ENCODE measurements at regions not wholly inside any gene's neighbourhood (a gene's known extent, or its start where the extent isn't known, plus 50 kb on each side); places are given as distances from the start of the nearest gene placed in this dataset.
A peak's percentile ranks its signal among the peaks of the same experiment; 100 is the strongest.

DNA sequence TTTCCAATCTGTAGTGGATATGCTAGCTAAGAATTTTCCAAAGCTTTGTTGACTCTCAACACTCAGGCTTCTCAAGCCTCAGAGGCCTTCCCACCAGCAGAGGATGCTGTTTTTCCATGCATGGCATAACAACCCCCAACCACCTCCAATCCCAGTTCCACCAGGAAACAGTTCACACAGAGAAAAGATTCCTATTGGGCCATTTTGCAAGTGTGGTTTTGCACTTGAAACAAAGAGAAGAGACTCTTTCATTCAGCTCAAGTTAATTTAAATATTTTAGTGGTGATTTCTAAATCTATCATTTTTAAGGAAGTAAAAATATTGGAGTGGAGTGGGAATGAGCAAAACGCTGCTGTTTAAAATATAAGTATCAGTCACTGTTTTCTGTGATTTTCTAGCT is 105.6 kb upstream of the COL1A2 start:
- TF ChIP-seq, protein P1, sequence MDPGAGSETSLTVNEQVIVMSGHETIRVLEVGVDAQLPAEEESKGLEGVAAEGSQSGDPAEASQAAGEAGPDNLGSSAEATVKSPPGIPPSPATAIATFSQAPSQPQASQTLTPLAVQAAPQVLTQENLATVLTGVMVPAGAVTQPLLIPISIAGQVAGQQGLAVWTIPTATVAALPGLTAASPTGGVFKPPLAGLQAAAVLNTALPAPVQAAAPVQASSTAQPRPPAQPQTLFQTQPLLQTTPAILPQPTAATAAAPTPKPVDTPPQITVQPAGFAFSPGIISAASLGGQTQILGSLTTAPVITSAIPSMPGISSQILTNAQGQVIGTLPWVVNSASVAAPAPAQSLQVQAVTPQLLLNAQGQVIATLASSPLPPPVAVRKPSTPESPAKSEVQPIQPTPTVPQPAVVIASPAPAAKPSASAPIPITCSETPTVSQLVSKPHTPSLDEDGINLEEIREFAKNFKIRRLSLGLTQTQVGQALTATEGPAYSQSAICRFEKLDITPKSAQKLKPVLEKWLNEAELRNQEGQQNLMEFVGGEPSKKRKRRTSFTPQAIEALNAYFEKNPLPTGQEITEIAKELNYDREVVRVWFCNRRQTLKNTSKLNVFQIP (CRISPR knock-in tag; IDR thresholded peaks at IDR 0.05; ENCODE audit: borderline replicate concordance, low read depth), result 0 out of 2 replicates have a peak, but pooled peaks have one; percentile 31
- TF ChIP-seq ZFP30 (CRISPR knock-in tag; IDR thresholded peaks at IDR 0.05), result no peak
- peak; percentile 100 for ATAC-seq

DNA sequence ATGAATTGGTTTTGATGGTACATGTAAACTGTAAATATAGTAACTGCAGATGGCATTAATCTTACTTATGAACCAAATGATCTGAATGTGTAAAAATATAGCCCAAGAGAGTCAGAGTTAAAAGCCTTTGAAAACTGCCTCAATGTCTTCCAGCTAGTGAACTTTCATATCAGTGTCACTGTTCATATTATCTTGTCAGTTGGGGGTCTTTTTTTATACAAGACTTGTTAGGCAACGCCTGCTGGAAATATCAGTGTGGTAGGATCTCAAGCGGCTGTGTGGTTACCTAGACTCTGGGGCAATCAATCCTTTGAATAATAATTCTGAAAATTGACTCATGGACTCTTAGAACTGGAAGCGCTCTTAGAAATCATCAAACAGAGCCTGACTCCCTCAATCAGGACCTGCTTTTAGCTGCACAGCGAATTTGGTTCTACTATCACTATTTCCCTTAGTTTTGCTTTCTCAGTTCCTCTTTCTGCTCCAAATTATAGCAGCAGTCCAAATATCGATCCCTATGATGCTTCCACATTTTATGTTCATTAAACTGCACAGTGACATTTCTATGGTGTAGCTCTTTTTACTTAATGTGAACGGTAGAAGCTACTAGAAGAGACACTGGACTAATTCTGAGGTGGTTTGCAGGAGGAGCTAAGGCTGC is 100.1 kb upstream of the COL1A2 start:
- TF ChIP-seq, protein P2, sequence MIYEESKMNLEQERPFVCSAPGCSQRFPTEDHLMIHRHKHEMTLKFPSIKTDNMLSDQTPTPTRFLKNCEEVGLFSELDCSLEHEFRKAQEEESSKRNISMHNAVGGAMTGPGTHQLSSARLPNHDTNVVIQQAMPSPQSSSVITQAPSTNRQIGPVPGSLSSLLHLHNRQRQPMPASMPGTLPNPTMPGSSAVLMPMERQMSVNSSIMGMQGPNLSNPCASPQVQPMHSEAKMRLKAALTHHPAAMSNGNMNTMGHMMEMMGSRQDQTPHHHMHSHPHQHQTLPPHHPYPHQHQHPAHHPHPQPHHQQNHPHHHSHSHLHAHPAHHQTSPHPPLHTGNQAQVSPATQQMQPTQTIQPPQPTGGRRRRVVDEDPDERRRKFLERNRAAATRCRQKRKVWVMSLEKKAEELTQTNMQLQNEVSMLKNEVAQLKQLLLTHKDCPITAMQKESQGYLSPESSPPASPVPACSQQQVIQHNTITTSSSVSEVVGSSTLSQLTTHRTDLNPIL (CRISPR knock-in tag; IDR thresholded peaks at IDR 0.05; ENCODE audit: low read depth), result no peak
- TF ChIP-seq SNAI2 (CRISPR knock-in tag; IDR thresholded peaks at IDR 0.05), result no peak
- no peak for TF ChIP-seq RARB (CRISPR knock-in tag; IDR thresholded peaks at IDR 0.05)
- TF ChIP-seq BACH2 (CRISPR knock-in tag; IDR thresholded peaks at IDR 0.05; ENCODE audit: borderline replicate concordance), result no peak
- TF ChIP-seq ZC3H10 (CRISPR knock-in tag; IDR thresholded peaks at IDR 0.05), result no peak
- no peak for TF ChIP-seq ISL1 (CRISPR knock-in tag; IDR thresholded peaks at IDR 0.05)
- TF ChIP-seq CSDC2 (CRISPR knock-in tag; IDR thresholded peaks at IDR 0.05), result no peak
- no peak for TF ChIP-seq ZNF8 (CRISPR knock-in tag; IDR thresholded peaks at IDR 0.05)
- TF ChIP-seq TOX (CRISPR knock-in tag; IDR thresholded peaks at IDR 0.05; ENCODE audit: borderline replicate concordance), result no peak
- ATAC-seq, result no peak

DNA sequence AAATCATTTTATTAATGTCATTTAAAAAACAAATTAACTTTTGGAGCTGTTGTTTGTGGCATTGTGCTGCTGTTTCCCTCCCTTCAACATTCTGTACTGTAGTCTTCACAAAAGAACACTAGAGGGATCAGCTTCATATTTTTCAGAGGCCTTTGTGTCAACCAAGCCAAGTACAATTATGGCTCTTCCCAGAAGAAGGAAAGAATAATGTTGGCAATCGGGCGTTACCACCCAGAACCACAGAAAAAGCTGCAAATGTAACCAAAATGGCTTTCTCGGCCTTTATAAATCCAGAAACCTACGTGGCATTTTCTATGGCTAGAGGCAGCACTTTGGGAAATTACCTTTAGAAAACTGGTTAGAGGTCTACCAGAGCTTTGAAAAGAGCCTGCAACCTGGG is 98.8 kb upstream of the COL1A2 start:
- ATAC-seq, result peak; percentile 89
- TF ChIP-seq, protein P1 (CRISPR knock-in tag; IDR thresholded peaks at IDR 0.05; ENCODE audit: borderline replicate concordance, low read depth), result no peak
- TF ChIP-seq, protein P3, sequence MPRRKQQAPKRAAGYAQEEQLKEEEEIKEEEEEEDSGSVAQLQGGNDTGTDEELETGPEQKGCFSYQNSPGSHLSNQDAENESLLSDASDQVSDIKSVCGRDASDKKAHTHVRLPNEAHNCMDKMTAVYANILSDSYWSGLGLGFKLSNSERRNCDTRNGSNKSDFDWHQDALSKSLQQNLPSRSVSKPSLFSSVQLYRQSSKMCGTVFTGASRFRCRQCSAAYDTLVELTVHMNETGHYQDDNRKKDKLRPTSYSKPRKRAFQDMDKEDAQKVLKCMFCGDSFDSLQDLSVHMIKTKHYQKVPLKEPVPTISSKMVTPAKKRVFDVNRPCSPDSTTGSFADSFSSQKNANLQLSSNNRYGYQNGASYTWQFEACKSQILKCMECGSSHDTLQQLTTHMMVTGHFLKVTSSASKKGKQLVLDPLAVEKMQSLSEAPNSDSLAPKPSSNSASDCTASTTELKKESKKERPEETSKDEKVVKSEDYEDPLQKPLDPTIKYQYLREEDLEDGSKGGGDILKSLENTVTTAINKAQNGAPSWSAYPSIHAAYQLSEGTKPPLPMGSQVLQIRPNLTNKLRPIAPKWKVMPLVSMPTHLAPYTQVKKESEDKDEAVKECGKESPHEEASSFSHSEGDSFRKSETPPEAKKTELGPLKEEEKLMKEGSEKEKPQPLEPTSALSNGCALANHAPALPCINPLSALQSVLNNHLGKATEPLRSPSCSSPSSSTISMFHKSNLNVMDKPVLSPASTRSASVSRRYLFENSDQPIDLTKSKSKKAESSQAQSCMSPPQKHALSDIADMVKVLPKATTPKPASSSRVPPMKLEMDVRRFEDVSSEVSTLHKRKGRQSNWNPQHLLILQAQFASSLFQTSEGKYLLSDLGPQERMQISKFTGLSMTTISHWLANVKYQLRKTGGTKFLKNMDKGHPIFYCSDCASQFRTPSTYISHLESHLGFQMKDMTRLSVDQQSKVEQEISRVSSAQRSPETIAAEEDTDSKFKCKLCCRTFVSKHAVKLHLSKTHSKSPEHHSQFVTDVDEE (CRISPR knock-in tag; IDR thresholded peaks at IDR 0.05), result no peak
- TF ChIP-seq, protein P4, sequence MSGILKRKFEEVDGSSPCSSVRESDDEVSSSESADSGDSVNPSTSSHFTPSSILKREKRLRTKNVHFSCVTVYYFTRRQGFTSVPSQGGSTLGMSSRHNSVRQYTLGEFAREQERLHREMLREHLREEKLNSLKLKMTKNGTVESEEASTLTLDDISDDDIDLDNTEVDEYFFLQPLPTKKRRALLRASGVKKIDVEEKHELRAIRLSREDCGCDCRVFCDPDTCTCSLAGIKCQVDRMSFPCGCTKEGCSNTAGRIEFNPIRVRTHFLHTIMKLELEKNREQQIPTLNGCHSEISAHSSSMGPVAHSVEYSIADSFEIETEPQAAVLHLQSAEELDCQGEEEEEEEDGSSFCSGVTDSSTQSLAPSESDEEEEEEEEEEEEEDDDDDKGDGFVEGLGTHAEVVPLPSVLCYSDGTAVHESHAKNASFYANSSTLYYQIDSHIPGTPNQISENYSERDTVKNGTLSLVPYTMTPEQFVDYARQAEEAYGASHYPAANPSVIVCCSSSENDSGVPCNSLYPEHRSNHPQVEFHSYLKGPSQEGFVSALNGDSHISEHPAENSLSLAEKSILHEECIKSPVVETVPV (CRISPR knock-in tag; IDR thresholded peaks at IDR 0.05), result no peak
- TF ChIP-seq ARNTL (CRISPR knock-in tag; IDR thresholded peaks at IDR 0.05; ENCODE audit: borderline replicate concordance, low read depth), result no peak
- no peak for TF ChIP-seq TOX (CRISPR knock-in tag; IDR thresholded peaks at IDR 0.05; ENCODE audit: borderline replicate concordance)
- TF ChIP-seq ZFP30 (CRISPR knock-in tag; IDR thresholded peaks at IDR 0.05), result no peak
- TF ChIP-seq SNAI2 (CRISPR knock-in tag; IDR thresholded peaks at IDR 0.05), result no peak
- TF ChIP-seq ESRRG (CRISPR knock-in tag; IDR thresholded peaks at IDR 0.05), result no peak
- TF ChIP-seq ZC3H10 (CRISPR knock-in tag; IDR thresholded peaks at IDR 0.05), result no peak
- TF ChIP-seq, protein P5, sequence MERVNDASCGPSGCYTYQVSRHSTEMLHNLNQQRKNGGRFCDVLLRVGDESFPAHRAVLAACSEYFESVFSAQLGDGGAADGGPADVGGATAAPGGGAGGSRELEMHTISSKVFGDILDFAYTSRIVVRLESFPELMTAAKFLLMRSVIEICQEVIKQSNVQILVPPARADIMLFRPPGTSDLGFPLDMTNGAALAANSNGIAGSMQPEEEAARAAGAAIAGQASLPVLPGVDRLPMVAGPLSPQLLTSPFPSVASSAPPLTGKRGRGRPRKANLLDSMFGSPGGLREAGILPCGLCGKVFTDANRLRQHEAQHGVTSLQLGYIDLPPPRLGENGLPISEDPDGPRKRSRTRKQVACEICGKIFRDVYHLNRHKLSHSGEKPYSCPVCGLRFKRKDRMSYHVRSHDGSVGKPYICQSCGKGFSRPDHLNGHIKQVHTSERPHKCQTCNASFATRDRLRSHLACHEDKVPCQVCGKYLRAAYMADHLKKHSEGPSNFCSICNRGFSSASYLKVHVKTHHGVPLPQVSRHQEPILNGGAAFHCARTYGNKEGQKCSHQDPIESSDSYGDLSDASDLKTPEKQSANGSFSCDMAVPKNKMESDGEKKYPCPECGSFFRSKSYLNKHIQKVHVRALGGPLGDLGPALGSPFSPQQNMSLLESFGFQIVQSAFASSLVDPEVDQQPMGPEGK (CRISPR knock-in tag; IDR thresholded peaks at IDR 0.05; ENCODE audit: borderline replicate concordance), result no peak
- no peak for TF ChIP-seq CSDC2 (CRISPR knock-in tag; IDR thresholded peaks at IDR 0.05)
- no peak for TF ChIP-seq PPARA (CRISPR knock-in tag; IDR thresholded peaks at IDR 0.05; ENCODE audit: borderline replicate concordance)
- no peak for TF ChIP-seq OSR1 (CRISPR knock-in tag; IDR thresholded peaks at IDR 0.05)
- TF ChIP-seq ZFP3 (CRISPR knock-in tag; IDR thresholded peaks at IDR 0.05), result no peak
- TF ChIP-seq, protein P2 (CRISPR knock-in tag; IDR thresholded peaks at IDR 0.05; ENCODE audit: low read depth), result no peak

Measured in SK-N-SH treated with all-trans-retinoic acid at 6 μM for 48 hours (cell line).